PFSK-1 (cell line): ENCODE measurements at regions not wholly inside any gene's neighbourhood (a gene's known extent, or its start where the extent isn't known, plus 50 kb on each side); places are given as distances from the start of the nearest gene placed in this dataset.

Experiments
- FOXP2 ChIP-seq: optimal IDR thresholded peaks from 2 replicates; pipeline ENCODE3; 2011; ENCODE audit warnings: borderline replicate concordance, control low read depth, inconsistent platforms; ENCODE audit not compliant: insufficient read depth; ENCODE audit errors: extremely low read length, extremely low read depth
- POLR2AphosphoS5 ChIP-seq: IDR thresholded peaks from 2 replicates; pipeline ENCODE4 v1.6.1; 2012; ENCODE audit warnings: low read depth, mild to moderate bottlenecking, control low read depth, low read length, moderate library complexity
- REST ChIP-seq, 2 experiments: IDR thresholded peaks; 2 replicates each; pipeline versions ENCODE4 v1.6.1 to v1.8.0; 2011 to 2012; ENCODE audit warnings: low read depth in 2 of 2, low read length in 2 of 2, control low read depth in 1 of 2, inconsistent platforms in 1 of 2, mild to moderate bottlenecking in 1 of 2, moderate library complexity in 1 of 2; ENCODE audit not compliant: insufficient read depth in 1 of 2
- SIN3A ChIP-seq: IDR thresholded peaks from 2 replicates; pipeline ENCODE4 v1.6.1; 2012; ENCODE audit warnings: mild to moderate bottlenecking, low read length, moderate library complexity, borderline replicate concordance; ENCODE audit not compliant: insufficient read depth
- TAF1 ChIP-seq: IDR thresholded peaks from 2 replicates; pipeline ENCODE4 v1.6.1; 2012; ENCODE audit warnings: low read length, control low read depth, borderline replicate concordance; ENCODE audit not compliant: insufficient read depth

- TF ChIP-seq POLR2AphosphoS5 (no peak), FOXP2 (no peak), REST (IDR thresholded peaks at IDR 0.05; ENCODE audit: insufficient read depth in 1 of 2, low read depth in 2 of 2, low read length in 2 of 2) (no peak), SIN3A (no peak), TAF1 (no peak)
Measured at GRCh38 chr5:74991522-74991921, 60.8 kb downstream of the GCNT4 start.

GRCh38 chr5:74990194-74990593 lies 62.2 kb downstream of the GCNT4 start:
- TF ChIP-seq FOXP2 = no peak
- TF ChIP-seq POLR2AphosphoS5 = no peak
- no peak for TF ChIP-seq REST (IDR thresholded peaks at IDR 0.05; ENCODE audit: insufficient read depth in 1 of 2, low read depth in 2 of 2, low read length in 2 of 2)
- TF ChIP-seq TAF1 = no peak
- no peak for TF ChIP-seq SIN3A

GRCh38 chr5:74988273-74988983 lies 63.9 kb downstream of the GCNT4 start:
- TF ChIP-seq POLR2AphosphoS5 (no peak), REST (IDR thresholded peaks at IDR 0.05; ENCODE audit: insufficient read depth in 1 of 2, low read depth in 2 of 2, low read length in 2 of 2) (no peak)

- TF ChIP-seq SIN3A (no peak), REST (IDR thresholded peaks at IDR 0.05; ENCODE audit: insufficient read depth in 1 of 2, low read depth in 2 of 2, low read length in 2 of 2) (no peak), FOXP2 (no peak)
Measured at GRCh38 chr5:74978345-74978744, 74.0 kb downstream of the GCNT4 start.

GRCh38 chr5:74977471-74977870 lies 74.9 kb downstream of the GCNT4 start:
- TF ChIP-seq TAF1 (no peak), REST (IDR thresholded peaks at IDR 0.05; ENCODE audit: insufficient read depth in 1 of 2, low read depth in 2 of 2, low read length in 2 of 2) (no peak)
